ENCODE measurements at regions not wholly inside any gene's neighbourhood (a gene's known extent, or its start where the extent isn't known, plus 50 kb on each side); places are given as distances from the start of the nearest gene placed in this dataset.

DNA sequence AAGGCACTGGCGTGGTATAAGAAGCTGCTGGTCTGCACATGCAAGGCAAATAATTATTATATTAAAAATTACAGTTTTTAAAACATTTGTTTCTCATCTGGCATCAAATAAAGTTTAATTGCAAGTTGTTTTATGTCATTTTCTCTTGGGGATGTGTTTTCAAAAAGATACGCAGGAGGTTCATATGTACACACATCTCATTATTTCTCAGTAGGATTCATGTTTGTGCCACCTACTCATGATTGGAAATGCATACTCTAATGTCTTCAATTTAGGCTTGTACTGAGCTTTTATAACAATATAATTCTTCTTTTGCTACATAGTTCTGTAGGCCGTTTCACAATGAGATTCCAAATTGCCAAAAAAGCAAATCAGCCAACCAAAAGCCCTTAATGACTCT is 244.2 kb upstream of the MEF2C start:
- H3K4me3 ChIP-seq (ENCODE audit: low read depth, low read length), result no peak overlapping the region
- ChIA-PET CTCF (no interaction called here), POLR2A (no interaction called here)
- no peak for DNase-seq (ENCODE audit: low read depth)
- no peaks in the 10 kb centered on the region for H3K27me3 ChIP-seq (ENCODE audit: control insufficient read depth, insufficient read depth, low read length)
- H3K36me3 ChIP-seq (ENCODE audit: control insufficient read depth, insufficient read depth, low read length), result no peaks in the 10 kb centered on the region
- no peak for TF ChIP-seq CTCF (IDR thresholded peaks at IDR 0.05; ENCODE audit: insufficient read depth, low read depth, low read length)

- Histone ChIP-seq H3K36me3 (ENCODE audit: control insufficient read depth, insufficient read depth, low read length) (no peaks in the 10 kb centered on the region), H3K4me3 (ENCODE audit: low read depth, low read length) (no peak overlapping the region), H3K27me3 (ENCODE audit: control insufficient read depth, insufficient read depth, low read length) (no peaks in the 10 kb centered on the region)
- ChIA-PET CTCF (no interaction called here), POLR2A (no interaction called here)
- TF ChIP-seq CTCF (IDR thresholded peaks at IDR 0.05; ENCODE audit: insufficient read depth, low read depth, low read length), result no peak
- DNase-seq (ENCODE audit: low read depth), result no peak
These were observed 242.4 kb upstream of the MEF2C start for GRCh38 chr5:89125372-89125771.

DNA sequence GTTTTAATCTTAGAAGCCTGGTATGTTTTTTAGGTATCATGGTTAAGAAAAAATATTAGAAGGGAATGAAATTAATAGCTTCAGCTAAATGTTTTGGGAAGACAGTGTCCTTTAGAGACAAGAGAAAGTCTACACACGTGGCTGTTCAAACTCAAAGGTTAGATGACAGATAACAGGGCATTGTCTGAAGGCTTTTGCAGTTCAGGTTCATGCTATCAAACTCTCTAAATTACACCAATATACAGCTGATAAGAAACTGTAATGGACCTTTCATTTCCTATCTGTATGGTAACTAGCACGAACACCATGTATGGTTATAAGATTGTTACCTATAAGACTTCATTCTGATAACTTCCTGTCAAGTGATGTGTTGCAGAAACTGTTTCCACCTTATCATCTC is 240.6 kb upstream of the MEF2C start:
- CTCF ChIA-PET, result no interaction called here

DNA sequence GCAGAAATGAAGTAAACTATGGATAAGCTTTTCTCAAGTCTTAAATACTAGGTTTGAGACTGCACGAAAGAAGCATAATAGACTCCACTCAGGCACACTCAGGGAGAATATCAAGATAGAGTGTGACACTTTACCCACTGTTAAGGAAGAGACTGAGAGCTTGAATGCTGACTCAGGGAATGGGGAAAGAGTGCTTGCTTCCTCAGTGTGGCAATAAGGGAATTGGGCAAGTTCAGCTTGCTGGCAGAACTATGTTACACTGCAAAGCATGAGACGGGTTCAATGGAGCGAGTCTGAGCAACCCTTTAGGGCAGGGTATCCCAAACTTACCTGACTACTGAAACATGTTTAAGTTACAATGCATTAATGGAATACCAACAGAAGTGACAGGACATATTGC is 237.7 kb upstream of the MEF2C start:
- Histone ChIP-seq H3K27me3 (ENCODE audit: control insufficient read depth, insufficient read depth, low read length) (no peaks in the 10 kb centered on the region), H3K36me3 (ENCODE audit: control insufficient read depth, insufficient read depth, low read length) (no peaks in the 10 kb centered on the region), H3K4me3 (ENCODE audit: low read depth, low read length) (no peak overlapping the region)
- no peak for TF ChIP-seq CTCF (IDR thresholded peaks at IDR 0.05; ENCODE audit: insufficient read depth, low read depth, low read length)
- CTCF ChIA-PET, result no interaction called here
- POLR2A ChIA-PET, result no interaction called here
- DNase-seq (ENCODE audit: low read depth), result no peak

More for the DNA sequence above, 240.6 kb upstream of the MEF2C start:
- POLR2A ChIA-PET, result no interaction called here
- no peak for TF ChIP-seq CTCF (IDR thresholded peaks at IDR 0.05; ENCODE audit: insufficient read depth, low read depth, low read length)
- Histone ChIP-seq H3K4me3 (ENCODE audit: low read depth, low read length) (no peak overlapping the region), H3K27me3 (ENCODE audit: control insufficient read depth, insufficient read depth, low read length) (no peaks in the 10 kb centered on the region), H3K36me3 (ENCODE audit: control insufficient read depth, insufficient read depth, low read length) (no peaks in the 10 kb centered on the region)
- no peak for DNase-seq (ENCODE audit: low read depth)

DNA sequence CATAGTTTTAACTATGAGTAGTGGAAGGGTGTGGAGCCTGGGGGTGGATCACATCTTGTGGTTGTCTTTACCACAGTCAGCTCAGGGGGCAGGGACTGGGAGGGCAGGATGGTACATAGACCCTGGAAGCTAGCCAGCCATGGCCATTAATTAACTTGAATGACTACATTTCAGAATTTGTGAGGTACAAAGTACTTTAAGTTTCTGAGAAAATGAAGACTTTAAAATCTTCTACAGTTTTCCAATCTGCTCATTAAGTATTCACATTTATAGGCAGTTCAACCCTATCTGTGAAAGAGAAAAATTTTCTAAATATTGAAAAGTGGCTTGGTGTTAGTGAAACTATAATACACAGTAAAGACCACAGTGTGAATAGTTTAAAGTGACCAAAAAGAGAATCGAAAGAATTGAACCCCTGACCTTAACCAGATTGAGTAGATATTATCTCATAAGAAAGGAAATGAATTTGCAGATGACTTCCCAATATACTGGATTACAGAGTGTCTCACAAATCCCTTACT is 234.2 kb upstream of the MEF2C start:
- TF ChIP-seq CTCF (IDR thresholded peaks at IDR 0.05; ENCODE audit: insufficient read depth, low read depth, low read length), result no peak
- no peak for DNase-seq (ENCODE audit: low read depth)
- H3K27me3 ChIP-seq (ENCODE audit: control insufficient read depth, insufficient read depth, low read length), result no peaks in the 10 kb centered on the region
- ChIA-PET CTCF (no interaction called here), POLR2A (no interaction called here)
- H3K4me3 ChIP-seq (ENCODE audit: low read depth, low read length), result no peak overlapping the region
- H3K36me3 ChIP-seq (ENCODE audit: control insufficient read depth, insufficient read depth, low read length), result no peaks in the 10 kb centered on the region

Measured in BJ (cell line).